NOMO-1 (cell line): ENCODE measurements at regions not wholly inside any gene's neighbourhood (a gene's known extent, or its start where the extent isn't known, plus 50 kb on each side); places are given as distances from the start of the nearest gene placed in this dataset.
"Not testable (repeated sequence)": the region's sequence is repeated elsewhere in the genome, so short reads cannot be mapped to it uniquely, and the experiment has no call there.

Source experiments
- DNase-seq, 2 experiments: peaks; one replicate each; lab custom pipeline; 2025; ENCODE audit not compliant: unreplicated experiment in 2 of 2; lab: John Stamatoyannopoulos, UW

DNA sequence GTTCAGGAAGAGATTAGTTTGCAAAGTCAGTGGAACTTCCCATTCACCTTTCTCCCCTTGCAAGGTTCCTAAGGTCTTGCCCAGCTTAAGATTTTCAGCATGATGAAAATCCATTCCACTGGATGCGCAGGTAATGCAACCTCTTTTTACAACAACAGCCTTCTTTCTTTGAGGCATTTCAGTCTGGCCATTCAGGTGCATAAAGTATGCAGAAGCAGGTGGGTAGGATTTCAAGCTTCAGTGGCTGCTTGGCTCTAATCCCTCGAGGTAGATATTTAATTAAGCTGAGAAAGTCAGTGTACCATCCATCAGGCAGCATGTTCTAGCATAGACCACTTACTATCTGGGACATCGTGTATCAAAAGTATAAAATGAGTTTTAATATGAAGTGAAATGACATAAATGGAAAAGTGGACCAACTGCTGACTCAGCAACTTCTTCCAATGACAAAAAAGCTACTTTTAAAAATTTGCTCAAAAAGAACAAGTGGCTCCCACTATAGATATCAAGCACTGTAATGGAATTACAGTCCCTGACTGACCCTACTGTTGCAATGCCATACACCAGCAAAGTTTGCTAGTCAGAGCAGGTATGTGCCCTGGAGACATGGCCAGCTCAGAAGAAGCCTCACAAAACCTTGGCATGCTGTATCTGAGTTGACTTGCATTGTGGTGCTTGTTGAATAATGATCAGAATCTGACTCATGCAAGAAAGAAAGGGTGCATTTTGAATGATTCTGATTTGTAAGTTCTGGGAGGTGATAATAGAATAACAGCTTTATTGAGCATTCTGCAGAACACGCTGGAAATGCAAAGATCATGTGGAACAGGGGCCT, 459.9 kb upstream of the MCTP2 start:
- no peak for DNase-seq

DNA sequence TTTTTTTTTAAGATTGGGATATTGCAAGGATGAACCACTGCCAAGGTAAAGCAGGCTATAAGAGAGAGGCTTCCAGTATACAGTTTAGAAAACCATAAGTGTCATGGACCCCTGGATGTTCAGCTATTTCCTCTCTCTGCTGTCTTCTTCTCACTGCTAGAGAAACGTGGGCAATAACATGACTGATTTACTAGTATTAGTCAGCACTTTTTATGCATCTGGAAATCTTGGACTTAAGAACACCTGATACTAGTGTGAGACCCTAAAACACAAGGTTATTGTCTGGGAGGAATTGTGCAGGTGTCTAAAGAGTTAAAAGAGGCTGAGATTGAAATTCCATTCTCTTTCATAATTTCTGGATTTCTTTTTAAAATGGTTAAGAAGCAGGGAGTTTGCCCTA, 460.6 kb upstream of the MCTP2 start:
- no peak for DNase-seq

DNA sequence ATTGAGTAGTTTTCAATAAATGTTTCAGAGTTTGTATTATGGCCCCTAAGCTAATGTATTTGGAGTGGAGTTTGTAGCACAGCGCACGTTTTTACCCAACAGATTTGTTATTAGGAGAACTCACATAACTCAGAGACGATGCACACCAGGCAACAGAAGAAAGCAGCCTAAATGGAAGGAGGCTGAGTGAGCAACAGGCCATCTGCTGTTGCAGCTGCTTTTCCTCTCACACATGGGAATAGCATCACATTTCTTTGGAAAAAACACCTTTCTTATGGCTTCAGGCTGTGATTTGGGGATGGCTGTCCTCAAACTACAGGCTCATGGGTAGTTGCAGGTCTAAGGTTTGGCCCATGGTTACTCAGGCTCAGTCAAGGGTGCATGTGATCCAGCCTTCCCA, 469.3 kb upstream of the MCTP2 start:
- DNase-seq, result no peak

- DNase-seq, result no peak
Measured at GRCh38 chr15:93759629-93760028, 471.7 kb upstream of the MCTP2 start.

- DNase-seq, result no peak
Measured at GRCh38 chr15:93758824-93759223, 472.5 kb upstream of the MCTP2 start.

DNA sequence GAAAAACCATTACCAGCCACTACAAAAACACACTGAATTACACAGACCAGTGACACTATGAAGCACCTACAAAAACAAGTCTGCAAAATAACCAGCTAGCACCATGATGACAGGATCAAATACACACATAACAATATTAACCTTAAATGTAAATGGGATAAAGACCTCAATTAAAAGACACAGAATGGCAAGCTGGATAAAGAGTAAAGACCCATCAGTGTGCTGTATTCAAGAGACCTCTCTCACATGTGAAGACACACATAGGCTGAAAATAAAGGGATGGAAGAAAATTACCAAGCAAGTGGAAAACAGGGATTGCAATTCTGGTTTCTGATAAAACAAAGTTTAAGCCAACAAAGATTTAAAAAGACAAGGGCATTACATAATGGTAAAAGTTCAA, 482.7 kb upstream of the MCTP2 start:
- DNase-seq, result no peak

DNA sequence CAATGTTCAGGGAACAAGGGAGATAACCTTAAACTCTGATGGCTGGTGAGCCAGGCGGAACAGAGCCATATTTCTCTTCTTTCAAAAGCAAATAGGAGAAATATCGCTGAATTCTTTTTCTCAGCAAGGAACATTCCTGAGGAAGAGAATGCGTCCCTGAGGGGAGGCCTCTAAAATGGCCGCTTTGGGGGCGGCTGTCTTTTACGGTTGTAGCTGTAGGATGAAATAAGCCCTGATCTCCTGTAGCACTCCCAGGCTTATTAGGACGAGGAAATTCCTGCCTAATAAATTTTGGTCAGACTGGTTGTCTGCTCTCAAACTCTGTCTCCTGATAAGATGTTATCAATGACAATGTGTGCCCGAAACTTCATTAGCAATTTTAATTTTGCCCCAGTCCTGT, 496.4 kb upstream of the MCTP2 start:
- DNase-seq, result not testable (repeated sequence)

DNA sequence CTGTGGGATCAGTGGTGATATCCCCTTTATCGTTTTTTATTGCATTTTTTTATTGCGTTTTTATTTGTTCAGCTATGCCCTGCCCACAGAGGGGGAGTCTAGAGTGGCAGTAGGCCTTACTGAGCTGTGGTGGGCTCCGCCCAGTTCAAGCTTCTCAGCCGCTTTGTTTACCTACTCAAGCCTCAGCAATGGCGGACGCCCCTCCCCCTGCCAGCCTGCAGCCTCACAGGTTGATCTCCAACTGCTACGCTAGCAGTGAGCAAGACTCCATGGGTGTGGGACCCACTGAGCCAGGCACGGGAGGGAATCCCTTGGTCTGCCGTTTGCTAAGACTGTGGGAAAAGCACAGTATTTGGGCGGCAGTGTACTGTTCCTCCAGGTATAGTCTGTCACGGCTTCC, 500.6 kb upstream of the MCTP2 start:
- DNase-seq, result no peak

DNA sequence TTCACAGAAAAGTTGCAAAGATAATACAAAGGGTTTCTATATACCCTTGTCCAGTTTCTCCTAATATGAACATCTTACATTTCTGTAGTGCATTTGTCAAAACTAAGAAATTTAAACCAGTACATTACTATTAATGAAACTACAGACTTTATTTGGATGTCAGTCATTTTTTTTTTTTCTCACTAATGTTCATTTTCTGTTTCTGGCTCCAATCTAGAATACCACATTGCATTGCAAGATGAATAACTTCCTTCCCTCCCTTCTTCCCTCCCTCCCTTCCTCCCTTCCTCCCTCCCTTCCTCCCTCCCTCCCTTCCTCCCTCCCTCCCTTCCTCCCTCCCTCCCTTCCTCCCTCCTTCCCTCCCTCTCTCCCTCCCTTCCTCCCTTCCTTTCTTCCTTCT, 509.2 kb upstream of the MCTP2 start:
- no peak for DNase-seq

DNA sequence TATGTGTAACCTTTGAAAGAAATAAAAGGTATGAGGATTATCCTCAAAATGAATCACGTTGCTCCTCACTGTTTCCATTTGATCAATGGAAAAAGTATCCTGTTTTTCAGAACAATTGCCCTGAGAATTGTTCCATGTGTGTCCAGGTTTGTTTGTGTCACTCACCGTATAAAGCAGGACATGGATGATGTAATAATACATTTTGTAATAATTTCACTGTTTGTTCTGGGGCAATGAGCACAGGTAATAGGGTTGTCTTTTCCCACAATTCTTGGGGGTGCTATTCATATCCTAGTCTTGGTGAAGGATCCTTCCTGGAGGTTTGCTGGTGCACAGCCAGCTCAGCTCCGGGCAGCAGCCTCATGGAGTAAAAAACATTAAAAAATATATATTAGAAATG, 510.8 kb upstream of the MCTP2 start:
- no peak for DNase-seq

GRCh38 chr15:93719921-93720351, 511.4 kb upstream of the MCTP2 start:
- DNase-seq, result no peak

- no peak for DNase-seq
Measured at GRCh38 chr15:93716615-93717231, 514.6 kb upstream of the MCTP2 start.

DNA sequence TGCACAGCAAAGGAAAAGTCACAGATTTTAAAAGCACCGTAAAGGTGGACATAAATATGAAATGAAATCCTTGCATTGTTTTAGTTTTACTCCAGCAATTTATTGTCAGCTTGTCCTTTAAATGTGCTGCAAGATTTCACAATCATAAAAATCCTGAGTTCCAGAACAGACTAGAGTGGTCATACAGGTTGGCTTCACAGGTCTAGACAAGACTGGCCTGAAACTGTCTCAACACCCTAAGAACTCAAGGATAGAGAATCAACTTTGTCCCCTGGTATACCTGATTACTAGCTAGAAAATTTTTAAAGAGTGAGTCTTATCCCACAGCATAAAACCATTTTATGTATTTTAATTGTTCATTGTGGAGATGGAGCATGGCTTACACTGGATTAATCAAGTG, 521.7 kb upstream of the MCTP2 start:
- DNase-seq, result no peak

- DNase-seq, result no peak
Measured at GRCh38 chr15:93708724-93709445, 522.5 kb upstream of the MCTP2 start.

GRCh38 chr15:93707751-93708150, 523.6 kb upstream of the MCTP2 start:
- no peak for DNase-seq

- no peak for DNase-seq
Measured at GRCh38 chr15:93706495-93707292, 524.7 kb upstream of the MCTP2 start.

- no peak for DNase-seq
Measured at GRCh38 chr15:93705753-93706455, 525.5 kb upstream of the MCTP2 start.

GRCh38 chr15:93703092-93703739, 528.1 kb upstream of the MCTP2 start:
- DNase-seq, result no peak

GRCh38 chr15:93700051-93700450, 531.3 kb upstream of the MCTP2 start:
- DNase-seq, result no peak

GRCh38 chr15:93694033-93694432, 537.3 kb upstream of the MCTP2 start:
- DNase-seq, result no peak
